GM23338 (cell line): ENCODE measurements at regions not wholly inside any gene's neighbourhood (a gene's known extent, or its start where the extent isn't known, plus 50 kb on each side); places are given as distances from the start of the nearest gene placed in this dataset.

ENCODE experiments used
- ATAC-seq: fragments of 200-7000 bp; cut with Tn5 transposase; 3 replicates; pipeline ENCODE4 v1.9.1; 2020
- DNase-seq: peaks from one replicate; pipeline ENCODE4 v3.0.0-alpha.2; 2015; ENCODE audit warnings: low spot score
- H2AFZ ChIP-seq: fragments of 200-600 bp; sonication (generic); 2 replicates; pipeline ENCODE4 v1.8.0; 2016; ENCODE audit warnings: antibody characterized with exemption, mild to moderate bottlenecking, moderate library complexity
- H3F3A ChIP-seq: fragments of 200-600 bp; sonication (generic); replicated peaks from 2 replicates; pipeline ENCODE4 v1.8.0; 2017; ENCODE audit warnings: antibody characterized with exemption, mixed run types, low read depth
- H3K27ac ChIP-seq: fragments of 200-600 bp; sonication (generic); 2 replicates; pipeline ENCODE4 v1.6.1; 2016; ENCODE audit warnings: low read depth
- H3K27me3 ChIP-seq: fragments of 200-600 bp; sonication (generic); 2 replicates; pipeline ENCODE4 v1.8.0; 2016; ENCODE audit warnings: mild to moderate bottlenecking, mixed run types, moderate library complexity; ENCODE audit not compliant: insufficient read depth
- H3K36me3 ChIP-seq: fragments of 200-600 bp; sonication (generic); 2 replicates; pipeline ENCODE4 v1.8.0; 2016; ENCODE audit warnings: mild to moderate bottlenecking; ENCODE audit not compliant: insufficient read depth
- H3K4me1 ChIP-seq: fragments of 200-600 bp; sonication (generic); 2 replicates; pipeline ENCODE4 v1.8.0; 2016; ENCODE audit warnings: mild to moderate bottlenecking, moderate library complexity; ENCODE audit not compliant: insufficient read depth
- H3K4me2 ChIP-seq: fragments of 200-600 bp; sonication (generic); 2 replicates; pipeline ENCODE4 v1.7.1; 2017; ENCODE audit warnings: mixed run types
- H3K4me3 ChIP-seq: fragments of 200-600 bp; sonication (generic); 2 replicates; pipeline ENCODE4 v1.6.1; 2016; ENCODE audit warnings: mixed run types
- H3K79me2 ChIP-seq: fragments of 200-600 bp; sonication (generic); replicated peaks from 2 replicates; pipeline ENCODE4 v1.8.0; 2017; ENCODE audit warnings: mild to moderate bottlenecking; ENCODE audit not compliant: insufficient read depth
- H3K9me2 ChIP-seq: fragments of 200-600 bp; sonication (generic); 2 replicates; pipeline ENCODE4 v1.8.0; 2017; ENCODE audit not compliant: insufficient read depth
- H4K20me1 ChIP-seq: fragments of 200-600 bp; sonication (generic); replicated peaks from 2 replicates; pipeline ENCODE4 v1.8.0; 2017; ENCODE audit warnings: mild to moderate bottlenecking; ENCODE audit not compliant: insufficient read depth
- H3K27ac Mint-ChIP-seq: 2 replicates; pipeline ENCODE4 v1.8.0; 2020; ENCODE audit warnings: inconsistent platforms, mild to moderate bottlenecking, moderate library complexity, mixed read lengths
- H3K27me3 Mint-ChIP-seq: 3 replicates; pipeline ENCODE4 v1.8.0; 2022; ENCODE audit warnings: low read depth, mild to moderate bottlenecking, moderate library complexity, mixed read lengths, inconsistent platforms; ENCODE audit not compliant: insufficient read depth, poor library complexity
- H3K36me3 Mint-ChIP-seq: 3 replicates; pipeline ENCODE4 v1.8.0; 2021; ENCODE audit warnings: low read depth, mild to moderate bottlenecking, inconsistent platforms, moderate library complexity, mixed read lengths
- H3K4me1 Mint-ChIP-seq: 3 replicates; pipeline ENCODE4 v1.8.0; 2020; ENCODE audit warnings: mild to moderate bottlenecking, inconsistent platforms, mixed read lengths
- H3K4me3 Mint-ChIP-seq: 3 replicates; pipeline ENCODE4 v1.8.0; 2021; ENCODE audit warnings: moderate library complexity, mild to moderate bottlenecking, inconsistent platforms, mixed read lengths
- H3K9me3 Mint-ChIP-seq: 3 replicates; pipeline ENCODE4 v1.8.0; 2020; ENCODE audit warnings: moderate library complexity, mild to moderate bottlenecking, inconsistent platforms, mixed read lengths
- CTCF ChIP-seq, 2 experiments: fragments of 200-600 bp in 1 of 2; sonication (generic) in 1 of 2; conservative IDR thresholded peaks; 2 replicates each; pipeline versions ENCODE4 v1.5.1 to v1.6.1; 2016 to 2017; ENCODE audit warnings: antibody characterized with exemption in 2 of 2, low read depth in 2 of 2, mild to moderate bottlenecking in 2 of 2, moderate library complexity in 1 of 2
- EZH2 ChIP-seq: fragments of 200-600 bp; sonication (generic); IDR thresholded peaks from one replicate; pipeline ENCODE4 v1.8.0; 2017; ENCODE audit warnings: antibody characterized with exemption, mild to moderate bottlenecking, low read depth; ENCODE audit not compliant: unreplicated experiment
- EZH2phosphoT487 ChIP-seq: fragments of 200-600 bp; sonication (generic); IDR thresholded peaks from one replicate; pipeline ENCODE4 v1.8.1; 2018; ENCODE audit warnings: antibody characterized with exemption; ENCODE audit not compliant: unreplicated experiment
- JUNB ChIP-seq: IDR thresholded peaks from one replicate; pipeline ENCODE4 v1.6.1; 2016; ENCODE audit warnings: antibody characterized with exemption; ENCODE audit not compliant: unreplicated experiment
- POLR2AphosphoS5 ChIP-seq: IDR thresholded peaks from 2 replicates; pipeline ENCODE4 v1.6.1; 2016; ENCODE audit warnings: antibody characterized with exemption, low read depth
- STAT1 ChIP-seq: IDR thresholded peaks from one replicate; pipeline ENCODE4 v1.6.1; 2016; ENCODE audit warnings: antibody characterized with exemption; ENCODE audit not compliant: unreplicated experiment
- ZNF114 ChIP-seq: fragments of 250-450 bp; sonication (Bioruptor Pico); IDR thresholded peaks from 2 replicates; pipeline ENCODE4 v1.5.0; 2020; ENCODE audit warnings: mild to moderate bottlenecking, moderate library complexity
- ZNF462 ChIP-seq: fragments of 250-450 bp; sonication (Bioruptor Pico); IDR thresholded peaks from 2 replicates; pipeline ENCODE4 v1.5.0; 2020; ENCODE audit warnings: mild to moderate bottlenecking, moderate library complexity

- TF ChIP-seq ZNF462 (CRISPR knock-in tag) (no peak), POLR2AphosphoS5 (no peak)
Measured at GRCh38 chr16:64242492-64242891, 879.4 kb downstream of the CDH11 start (continued).

GRCh38 chr16:64240586-64240985 is 881.3 kb downstream of the CDH11 start:
- Mint-ChIP-seq H3K27me3 (no peaks in the 10 kb centered on the region), H3K4me1 (no peaks in the 10 kb centered on the region), H3K36me3 (peaks cover 2% of the 10 kb centered on the region; the same call in 2 of the 3 replicates), H3K4me3 (no peak overlapping the region), H3K27ac (no peak overlapping the region), H3K9me3 (peaks cover 3% of the 10 kb centered on the region; the same call in 2 of the 3 replicates)
- no peak for DNase-seq
- Histone ChIP-seq H4K20me1 (no peaks in the 10 kb centered on the region), H3K4me2 (no peak overlapping the region), H3K79me2 (no peaks in the 10 kb centered on the region), H3K4me1 (no peaks in the 10 kb centered on the region), H3K36me3 (no peaks in the 10 kb centered on the region), H3K27me3 (no peaks in the 10 kb centered on the region), H3K27ac (no peak overlapping the region), H3K4me3 (no peak overlapping the region), H3K9me2 (peaks cover 3% of the 10 kb centered on the region; the same call in 1 of the 2 replicates), H2AFZ (peak overlapping the region; percentile 81), H3F3A (no peaks in the 10 kb centered on the region)
- no peak for ATAC-seq
- no peak for TF ChIP-seq EZH2phosphoT487
- no peak for TF ChIP-seq ZNF462 (CRISPR knock-in tag)
- TF ChIP-seq ZNF114, result no peak
- TF ChIP-seq CTCF (conservative IDR thresholded peaks at IDR 0.05; ENCODE audit: low read depth in 2 of 2), result no peak
- no peak for TF ChIP-seq JUNB
- TF ChIP-seq STAT1, result no peak
- no peak for TF ChIP-seq EZH2
